GM19328 (cell line): ENCODE measurements at regions not wholly inside any gene's neighbourhood (a gene's known extent, or its start where the extent isn't known, plus 50 kb on each side); places are given as distances from the start of the nearest gene placed in this dataset.

Experiments used
- ATAC-seq: cut with Tn5 transposase; IDR thresholded peaks from one replicate; pipeline ENCODE4 v1.9.1; 2021; ENCODE audit warnings: mild to moderate bottlenecking, moderate library complexity; ENCODE audit not compliant: unreplicated experiment

- no peak for ATAC-seq
Observed at GRCh38 chr11:95335989-95336388, 105.0 kb upstream of the SESN3 start.

- ATAC-seq, result no peak
Observed at GRCh38 chr11:95331161-95331560, 100.2 kb upstream of the SESN3 start.

DNA sequence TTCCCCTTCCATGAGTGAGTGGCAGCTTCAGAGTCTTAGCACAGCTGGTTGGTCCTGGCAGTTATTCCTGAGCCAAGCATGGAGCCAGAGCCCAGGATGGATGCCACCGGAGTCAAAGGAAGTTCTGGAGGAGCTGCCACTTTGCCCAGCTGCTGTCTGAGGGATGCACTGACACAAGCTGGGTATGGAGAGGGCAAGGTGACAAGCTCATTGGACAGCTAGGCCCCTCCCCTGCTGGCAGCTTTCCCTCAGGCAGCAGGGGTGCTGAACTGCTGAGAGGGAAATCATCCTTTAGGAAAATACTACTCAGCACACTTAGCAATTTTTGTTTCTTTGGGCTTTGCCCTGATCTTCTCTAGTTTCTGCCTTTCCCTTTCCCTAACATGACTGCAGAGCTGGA is 99.3 kb upstream of the SESN3 start:
- ATAC-seq, result no peak

DNA sequence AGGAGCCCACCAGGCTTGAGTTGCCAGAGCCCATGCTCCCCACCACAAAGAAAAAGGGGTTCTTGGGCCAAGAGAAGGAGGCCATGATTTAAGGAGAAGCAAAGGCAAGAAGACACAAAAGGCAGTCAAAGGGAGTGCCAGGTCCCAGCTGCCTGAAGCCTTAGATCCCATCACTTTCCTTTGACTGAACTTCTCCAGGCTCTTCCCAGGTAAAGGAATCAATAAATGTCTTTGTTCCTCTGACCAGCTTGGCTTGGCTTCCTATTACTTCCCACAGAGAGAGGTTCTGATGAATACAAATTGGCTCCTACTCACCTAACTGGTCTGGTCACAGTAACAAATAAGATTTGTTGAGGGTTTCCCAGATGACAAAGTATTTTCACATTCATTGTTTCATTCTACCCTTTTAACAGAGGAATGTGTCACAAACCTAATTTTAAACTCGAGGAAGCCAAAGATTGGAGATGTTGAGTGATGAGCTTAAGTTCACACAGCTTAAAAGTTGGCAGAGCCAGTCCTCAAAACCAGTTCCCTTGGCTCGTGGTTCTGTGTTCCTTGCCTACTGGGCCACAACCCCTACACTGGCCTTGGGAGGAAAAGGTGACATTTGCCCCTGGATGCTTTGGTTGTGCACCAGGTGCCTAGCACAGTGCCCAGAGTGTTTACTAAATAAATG is 96.4 kb upstream of the SESN3 start:
- ATAC-seq, result no peak

- no peak for ATAC-seq
Observed at GRCh38 chr11:95325777-95326258, 94.8 kb upstream of the SESN3 start.

DNA sequence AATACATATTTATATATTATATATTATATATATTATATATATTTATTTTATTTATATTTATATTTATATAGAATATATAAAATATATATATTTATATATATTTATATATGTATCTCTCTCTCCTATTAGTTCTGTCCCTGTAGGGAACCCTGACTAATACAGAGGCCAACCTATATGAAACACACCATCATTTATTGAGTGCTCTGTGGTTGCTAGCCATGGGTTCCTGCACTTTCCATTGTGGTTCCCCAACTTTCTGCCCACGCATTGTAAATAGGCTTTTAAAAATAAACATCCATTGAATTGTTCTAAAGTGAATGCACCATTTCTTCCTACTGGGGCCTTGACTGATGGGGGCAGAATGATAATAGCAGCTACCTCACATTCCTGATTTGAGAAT is 93.8 kb upstream of the SESN3 start:
- no peak for ATAC-seq

DNA sequence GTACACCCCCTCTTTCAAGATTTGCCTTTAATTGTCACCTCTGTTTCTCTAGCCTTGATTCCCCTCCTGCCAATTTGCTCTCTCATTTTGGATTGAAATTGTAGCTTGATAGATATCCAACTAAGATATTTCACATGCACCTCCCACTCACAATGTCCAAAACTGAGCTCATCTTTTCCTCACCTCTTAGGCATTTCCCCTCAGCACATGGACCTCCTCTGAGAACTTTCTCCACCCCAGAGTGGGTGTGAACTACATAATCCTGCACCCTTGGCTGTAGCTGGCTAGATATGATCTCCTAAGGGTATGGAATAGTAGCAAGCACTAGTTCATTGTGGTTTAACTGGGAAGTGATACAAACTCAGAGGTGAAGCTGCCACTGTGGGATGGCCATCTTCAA is 91.5 kb upstream of the SESN3 start:
- ATAC-seq, result no peak

DNA sequence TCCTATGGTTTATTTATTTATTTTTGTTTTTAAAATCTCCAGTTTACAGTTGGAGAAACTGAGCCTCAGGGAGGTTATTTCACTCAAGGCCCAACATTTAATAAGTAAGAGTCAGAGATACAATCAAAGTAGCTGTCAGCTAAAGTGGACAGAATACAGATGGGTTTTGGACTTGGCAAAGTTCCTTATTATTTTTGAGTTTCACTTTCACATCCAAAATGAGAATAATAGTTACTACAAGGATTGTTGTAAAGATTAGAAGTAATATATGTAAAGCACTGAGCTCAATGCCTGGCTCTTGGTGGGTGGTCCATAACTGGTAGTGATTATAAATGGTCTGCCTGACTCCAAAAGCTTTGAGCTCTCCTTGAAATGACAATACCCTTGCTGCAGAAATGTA is 87.5 kb upstream of the SESN3 start:
- no peak for ATAC-seq

DNA sequence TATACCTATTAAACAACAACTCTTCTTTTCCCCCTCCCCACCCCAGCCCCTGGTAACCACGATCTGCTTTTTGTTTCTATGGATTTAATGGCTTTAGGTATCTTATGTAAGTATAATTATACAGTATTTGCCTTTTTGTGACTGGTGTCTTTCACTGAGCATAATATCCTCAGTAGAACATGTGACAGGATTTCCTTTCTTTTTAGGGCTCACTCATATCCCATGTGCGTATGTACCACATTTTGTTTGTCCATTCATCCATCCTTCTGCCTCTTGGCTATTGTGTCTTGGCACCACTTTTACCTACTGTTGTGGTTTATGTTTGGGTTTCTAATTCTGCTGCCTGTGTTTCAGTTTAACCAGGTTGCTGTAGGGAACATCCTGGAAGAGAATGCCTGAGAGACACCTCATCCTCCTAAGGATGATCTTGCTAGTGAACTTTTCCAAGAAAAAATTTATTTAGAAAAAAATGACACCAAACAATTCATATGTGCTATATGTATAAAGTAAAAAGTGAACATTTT is 77.6 kb upstream of the SESN3 start:
- no peak for ATAC-seq

GRCh38 chr11:95307286-95307685 is 76.3 kb upstream of the SESN3 start:
- ATAC-seq, result no peak

DNA sequence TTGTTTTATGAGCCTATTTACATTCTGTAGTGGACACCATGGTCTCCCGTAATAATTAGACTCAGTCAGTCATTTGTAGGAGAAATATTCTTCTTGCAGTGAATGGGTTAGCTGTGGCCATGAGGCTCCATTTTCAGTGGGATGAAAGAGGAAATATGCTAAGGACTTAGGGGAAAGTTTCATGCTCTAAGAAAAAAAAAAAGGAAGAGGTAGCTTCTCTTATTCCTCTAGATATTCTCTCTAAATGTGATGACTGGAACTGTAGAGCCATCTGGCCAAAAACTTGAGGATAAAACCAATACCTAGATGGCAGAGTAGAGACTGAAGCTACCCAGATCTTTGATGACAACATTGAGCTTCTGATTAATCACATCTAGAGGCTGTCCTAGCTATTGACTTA is 75.8 kb upstream of the SESN3 start:
- ATAC-seq, result no peak

GRCh38 chr11:95306123-95306522 is 75.1 kb upstream of the SESN3 start:
- no peak for ATAC-seq

DNA sequence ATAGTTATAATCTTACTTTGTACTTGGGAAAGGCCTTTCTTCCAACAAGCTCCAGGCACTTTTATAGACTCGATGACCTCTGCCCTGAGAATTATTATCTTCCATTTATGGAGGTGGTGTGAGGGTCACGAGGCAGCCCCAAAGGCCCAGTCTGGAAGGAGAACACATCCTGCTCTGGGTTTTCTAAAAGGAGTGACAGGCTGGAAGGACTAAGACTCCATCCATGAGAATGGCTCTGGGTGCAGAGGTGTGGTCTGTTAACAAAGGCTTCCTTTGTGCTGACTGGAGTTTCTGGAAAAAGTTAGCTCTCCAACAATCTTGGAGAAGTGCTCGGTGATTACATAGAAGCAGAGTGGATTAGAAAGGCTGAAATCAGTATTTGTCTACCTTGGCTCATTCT is 74.7 kb upstream of the SESN3 start:
- ATAC-seq, result no peak

- ATAC-seq, result no peak
Observed at GRCh38 chr11:95304777-95305176, 73.8 kb upstream of the SESN3 start.

GRCh38 chr11:95302211-95302610 is 71.2 kb upstream of the SESN3 start:
- no peak for ATAC-seq

- ATAC-seq, result no peak
Observed at GRCh38 chr11:95301474-95301873, 70.5 kb upstream of the SESN3 start.

DNA sequence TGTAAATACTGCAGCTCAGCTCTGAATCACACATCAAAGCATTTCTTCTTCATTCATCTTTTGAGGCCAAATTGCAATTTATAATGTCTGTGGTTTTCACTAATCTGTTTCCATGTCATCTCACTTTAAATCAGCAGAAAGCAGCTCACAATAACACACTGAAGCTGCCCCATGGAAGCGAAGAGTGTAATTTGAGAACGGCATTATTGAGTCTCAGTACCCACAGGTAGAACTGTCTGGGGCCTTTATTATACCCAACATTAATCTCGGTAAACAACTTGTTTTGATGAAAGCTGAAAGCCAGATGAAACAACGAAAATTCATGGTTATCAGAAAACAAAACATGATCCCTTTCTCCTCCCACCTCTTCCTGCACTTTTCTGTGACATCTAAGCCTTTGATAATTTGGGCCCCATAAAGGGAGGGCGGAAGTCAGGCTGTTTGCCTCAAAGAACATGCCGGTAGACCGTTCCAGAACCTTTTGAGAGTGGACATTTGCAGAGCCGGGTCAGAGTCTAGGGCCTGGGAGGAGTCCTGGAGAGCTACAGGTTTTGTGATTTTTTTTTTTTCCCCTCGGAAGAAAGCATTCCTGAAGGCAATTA is 68.2 kb upstream of the SESN3 start:
- no peak for ATAC-seq

DNA sequence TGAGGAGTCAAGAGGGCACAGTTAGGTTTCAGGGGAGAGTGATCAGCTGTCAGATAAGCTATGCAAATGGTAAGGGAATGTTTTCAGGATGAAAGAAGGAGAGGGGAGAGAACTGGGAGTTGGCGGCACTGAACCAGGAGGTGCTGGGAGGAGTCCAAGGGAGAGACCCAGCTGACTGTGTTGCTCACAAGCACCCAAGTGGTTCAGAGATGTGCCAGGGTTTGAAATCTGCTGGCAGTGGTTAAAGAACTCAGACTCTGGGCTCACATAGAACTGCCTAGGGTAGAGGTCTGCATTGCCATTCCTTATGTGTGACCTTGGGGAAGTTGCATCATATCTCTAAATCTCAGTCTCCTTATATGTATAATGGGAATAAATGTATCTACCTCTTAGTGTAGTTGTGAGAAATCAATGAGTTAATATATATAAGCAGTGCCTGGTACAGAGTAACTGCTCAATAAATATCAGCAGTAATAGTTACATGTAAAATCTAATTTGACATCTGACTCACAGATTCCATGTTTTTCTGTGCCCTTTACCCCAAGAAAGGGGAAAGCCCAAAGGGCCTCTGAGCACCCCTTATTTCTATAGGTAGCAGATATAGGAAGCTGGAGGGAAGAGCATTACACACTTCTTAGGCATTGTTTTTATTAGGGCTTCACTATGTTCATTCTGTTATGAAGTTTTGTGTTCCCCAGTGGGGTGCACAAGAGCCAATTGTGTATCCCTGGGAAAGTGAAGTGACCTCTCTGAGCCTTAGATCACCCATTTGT is 66.9 kb upstream of the SESN3 start:
- no peak for ATAC-seq

- ATAC-seq, result peak; percentile 89
Observed at GRCh38 chr11:95296621-95297025, 65.6 kb upstream of the SESN3 start.

DNA sequence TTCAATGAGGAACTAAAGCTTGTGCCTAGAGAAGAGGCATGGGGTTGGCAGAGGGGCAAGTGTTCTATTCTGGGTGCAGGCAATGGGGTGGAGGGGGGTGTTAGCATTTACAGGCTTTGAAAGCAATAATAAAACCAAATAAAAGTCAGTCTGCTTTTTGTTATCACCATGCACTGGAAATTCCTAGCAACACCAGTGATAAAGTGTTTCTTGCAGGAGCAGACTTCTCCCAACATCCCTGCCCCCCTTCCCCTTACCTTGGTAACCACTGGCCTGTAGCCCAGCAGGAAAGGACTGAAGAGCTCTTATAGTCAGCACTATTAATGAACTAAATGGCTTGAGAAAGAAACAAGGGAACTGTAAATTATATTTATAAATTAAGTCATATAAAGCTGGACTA is 65.2 kb upstream of the SESN3 start:
- ATAC-seq, result no peak

DNA sequence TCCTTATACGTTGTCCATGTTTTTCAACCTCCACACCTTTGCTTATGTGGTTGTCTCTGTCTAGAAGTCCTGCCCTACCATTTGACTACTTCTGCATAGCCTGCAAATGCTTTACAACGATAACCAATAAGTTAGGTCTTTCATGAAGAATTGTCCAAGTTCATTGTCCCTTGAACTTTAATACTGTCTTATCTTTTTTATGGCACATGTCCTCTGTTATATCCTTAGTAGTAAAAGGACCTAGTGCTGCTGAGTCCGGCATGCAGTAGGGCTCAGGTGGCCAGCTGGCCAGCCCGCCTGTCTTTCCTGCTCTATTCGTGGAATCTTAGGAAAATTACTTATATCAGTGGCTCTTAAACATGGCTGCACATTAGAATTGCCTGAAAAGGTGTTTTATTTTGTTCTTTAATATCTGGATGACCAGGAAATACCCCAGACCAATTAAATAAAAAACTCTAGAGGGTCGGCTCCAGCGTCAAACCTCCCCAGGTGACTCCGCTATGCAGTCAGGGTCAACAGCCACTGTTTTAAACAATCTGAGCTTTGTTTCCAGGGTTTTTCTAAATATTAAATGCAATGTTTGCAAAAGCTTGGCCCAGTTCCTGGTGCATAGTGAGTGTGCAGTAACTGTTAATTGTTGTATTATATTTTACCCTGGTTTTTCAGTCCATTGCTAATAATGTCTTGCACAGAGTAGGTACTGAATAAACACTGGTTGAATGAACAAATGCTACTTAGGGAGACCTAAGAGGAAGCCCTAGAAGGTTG is 64.6 kb upstream of the SESN3 start:
- no peak for ATAC-seq
